ENCODE measurements at regions not wholly inside any gene's neighbourhood (a gene's known extent, or its start where the extent isn't known, plus 50 kb on each side); places are given as distances from the start of the nearest gene placed in this dataset.

- no peak for TF ChIP-seq TAF1 (IDR thresholded peaks at IDR 0.05; ENCODE audit: borderline replicate concordance, low read depth, low read length)
- no peak for TF ChIP-seq POLR2AphosphoS5 (IDR thresholded peaks at IDR 0.05; ENCODE audit: low read depth, low read length)
- no peak for TF ChIP-seq POLR2A (IDR thresholded peaks at IDR 0.05; ENCODE audit: low read depth, low read length)
These were observed 96.2 kb downstream of the DUSP6 start for GRCh38 chr12:89256060-89256459.

Measured in GM12892 (cell line).